A673 (cell line): ENCODE measurements at regions not wholly inside any gene's neighbourhood (a gene's known extent, or its start where the extent isn't known, plus 50 kb on each side); places are given as distances from the start of the nearest gene placed in this dataset.

Experiments
- BruUV-seq: library from RNA; stranded (reverse); fragments of 400-500 nt; replicated peaks from 2 replicates; lab custom pipeline; 2021; lab: Mats Ljungman, UMichigan
- CTCF ChIA-PET: fragments of 300-600 bp; sonication (Branson Sonifier 250); formaldehyde crosslinking; loops from one replicate; lab custom pipeline; 2022; ENCODE audit warnings: antibody characterized with exemption; lab: Charles Lee
- POLR2A ChIA-PET: fragments of 300-600 bp; sonication (Branson Sonifier 250); formaldehyde crosslinking; loops from one replicate; lab custom pipeline; 2022; ENCODE audit warnings: antibody characterized with exemption; ENCODE audit not compliant: low non-redundant PET; lab: Charles Lee
- DNase-seq: peaks from one replicate; pipeline ENCODE4 v3.0.0-alpha.2; 2015; ENCODE audit warnings: low spot score
- H3K27ac ChIP-seq: fragments of 200-600 bp; sonication (generic); 2 replicates; pipeline ENCODE4 v1.5.1; 2016; ENCODE audit warnings: mixed run types, low read depth, mild to moderate bottlenecking, mixed read lengths, antibody characterized with exemption, low read length; ENCODE audit not compliant: poor library complexity, severe bottlenecking
- H3K27me3 ChIP-seq: fragments of 200-600 bp; sonication (generic); replicated peaks from 2 replicates; pipeline ENCODE4 v1.6.1; 2017; ENCODE audit warnings: mixed run types, low read depth, mild to moderate bottlenecking, mixed read lengths, antibody characterized with exemption, low read length; ENCODE audit not compliant: insufficient read depth, poor library complexity
- H3K36me3 ChIP-seq: fragments of 200-600 bp; sonication (generic); 2 replicates; pipeline ENCODE4 v1.6.1; 2016; ENCODE audit warnings: mixed run types, mild to moderate bottlenecking, mixed read lengths, antibody characterized with exemption, low read length; ENCODE audit not compliant: insufficient read depth, poor library complexity, severe bottlenecking
- H3K4me1 ChIP-seq: fragments of 200-600 bp; sonication (generic); 2 replicates; pipeline ENCODE4 v1.6.1; 2017; ENCODE audit warnings: mixed run types, mild to moderate bottlenecking, mixed read lengths, antibody characterized with exemption, low read length; ENCODE audit not compliant: insufficient read depth, poor library complexity, severe bottlenecking
- H3K4me3 ChIP-seq: fragments of 200-600 bp; sonication (generic); 2 replicates; pipeline ENCODE4 v1.5.1; 2016; ENCODE audit warnings: low read depth, mixed run types, mild to moderate bottlenecking, mixed read lengths, low read length; ENCODE audit not compliant: poor library complexity, severe bottlenecking
- H3K9me3 ChIP-seq: fragments of 200-600 bp; sonication (generic); 2 replicates; pipeline ENCODE4 v1.6.1; 2016; ENCODE audit warnings: mixed run types, low read depth, mild to moderate bottlenecking, mixed read lengths, antibody characterized with exemption, low read length; ENCODE audit not compliant: poor library complexity, severe bottlenecking
- EZH2 ChIP-seq: fragments of 200-600 bp; sonication (generic); IDR thresholded peaks from 2 replicates; pipeline ENCODE4 v1.6.1; 2017; ENCODE audit warnings: borderline replicate concordance, low read depth, mild to moderate bottlenecking, mixed read lengths, antibody characterized with exemption, low read length; ENCODE audit not compliant: poor library complexity, severe bottlenecking
- intact Hi-C: fragments of 100-400 bp; cut with micrococcal nuclease; formaldehyde crosslinking; loops from one replicate; pipeline ENCODE4 v1.10.0; 2022; ENCODE audit not compliant: unreplicated experiment
- TF ChIP-seq, protein P1 (sequence below): fragments of 300-800, 200-600 bp; sonication (generic); conservative IDR thresholded peaks from 2 replicates; pipeline ENCODE4 v1.5.1; 2017; ENCODE audit warnings: low read depth, mild to moderate bottlenecking, antibody characterized with exemption, low read length, moderate library complexity, mixed read lengths

DNA sequence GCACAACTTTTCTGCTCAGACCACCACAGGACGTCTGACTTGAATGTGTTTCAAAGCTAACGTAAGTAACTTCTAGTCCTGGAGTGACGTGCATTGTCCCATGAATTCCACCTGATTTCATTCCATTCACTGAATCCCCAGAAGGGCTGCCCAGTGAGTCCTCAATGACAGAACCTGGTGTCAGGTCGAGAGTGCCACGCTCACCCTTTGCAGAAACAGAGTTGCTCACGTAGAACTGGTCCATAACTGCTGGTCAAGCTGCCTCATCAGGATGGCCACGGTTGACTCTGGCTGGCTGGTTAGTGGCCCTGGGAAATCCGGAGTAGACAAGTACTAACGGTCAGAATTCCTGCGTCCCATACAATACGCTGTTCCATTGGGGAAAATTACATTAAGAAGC lies 50.6 kb upstream of the UBE3C start:
- no peaks in the 10 kb centered on the region for H3K36me3 ChIP-seq
- no peaks in the 10 kb centered on the region for H3K4me1 ChIP-seq
- H3K27me3 ChIP-seq, result peaks cover 54% of the 10 kb centered on the region
- CTCF ChIA-PET, result no interaction called here
- DNase-seq, result no peak
- no peak overlapping the region for H3K27ac ChIP-seq
- BruUV-seq, result no TSS peak
- TF ChIP-seq, protein P1, sequence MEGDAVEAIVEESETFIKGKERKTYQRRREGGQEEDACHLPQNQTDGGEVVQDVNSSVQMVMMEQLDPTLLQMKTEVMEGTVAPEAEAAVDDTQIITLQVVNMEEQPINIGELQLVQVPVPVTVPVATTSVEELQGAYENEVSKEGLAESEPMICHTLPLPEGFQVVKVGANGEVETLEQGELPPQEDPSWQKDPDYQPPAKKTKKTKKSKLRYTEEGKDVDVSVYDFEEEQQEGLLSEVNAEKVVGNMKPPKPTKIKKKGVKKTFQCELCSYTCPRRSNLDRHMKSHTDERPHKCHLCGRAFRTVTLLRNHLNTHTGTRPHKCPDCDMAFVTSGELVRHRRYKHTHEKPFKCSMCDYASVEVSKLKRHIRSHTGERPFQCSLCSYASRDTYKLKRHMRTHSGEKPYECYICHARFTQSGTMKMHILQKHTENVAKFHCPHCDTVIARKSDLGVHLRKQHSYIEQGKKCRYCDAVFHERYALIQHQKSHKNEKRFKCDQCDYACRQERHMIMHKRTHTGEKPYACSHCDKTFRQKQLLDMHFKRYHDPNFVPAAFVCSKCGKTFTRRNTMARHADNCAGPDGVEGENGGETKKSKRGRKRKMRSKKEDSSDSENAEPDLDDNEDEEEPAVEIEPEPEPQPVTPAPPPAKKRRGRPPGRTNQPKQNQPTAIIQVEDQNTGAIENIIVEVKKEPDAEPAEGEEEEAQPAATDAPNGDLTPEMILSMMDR, result no peak
- TF ChIP-seq EZH2, result no peak
- no peak overlapping the region for H3K4me3 ChIP-seq
- no peaks in the 10 kb centered on the region for H3K9me3 ChIP-seq
- intact Hi-C loops, result no loop called here
- POLR2A ChIA-PET, result no interaction called here
